Neuronal stem cell (in vitro differentiated cells): ENCODE measurements at regions not wholly inside any gene's neighbourhood (a gene's known extent, or its start where the extent isn't known, plus 50 kb on each side); places are given as distances from the start of the nearest gene placed in this dataset.

Experiments used
- DNase-seq: peaks from one replicate; pipeline ENCODE4 v3.0.0-alpha.2; 2013; ENCODE audit warnings: low spot score
- H2AFZ ChIP-seq: one replicate; pipeline ENCODE4 v1.6.1; 2013; ENCODE audit warnings: mild to moderate bottlenecking, low read length, inconsistent platforms
- H2AK5ac ChIP-seq: 2 replicates; pipeline ENCODE4 v1.6.1; 2013; ENCODE audit warnings: low read depth, mild to moderate bottlenecking, inconsistent platforms, low read length, moderate library complexity, mixed read lengths
- H2BK120ac ChIP-seq: 2 replicates; pipeline ENCODE4 v1.6.1; 2013; ENCODE audit warnings: low read depth, mild to moderate bottlenecking, inconsistent platforms, low read length, moderate library complexity, mixed read lengths
- H2BK12ac ChIP-seq: one replicate; pipeline ENCODE4 v1.6.1; 2013; ENCODE audit warnings: low read length, inconsistent platforms
- H2BK15ac ChIP-seq: 2 replicates; pipeline ENCODE4 v1.6.1; 2013; ENCODE audit warnings: mild to moderate bottlenecking, low read length, inconsistent platforms, mixed read lengths
- H2BK5ac ChIP-seq: one replicate; pipeline ENCODE4 v1.6.1; 2013; ENCODE audit warnings: inconsistent platforms, mild to moderate bottlenecking, low read length, moderate library complexity
- H3K14ac ChIP-seq: one replicate; pipeline ENCODE4 v1.6.1; 2013; ENCODE audit warnings: low read length, inconsistent platforms
- H3K18ac ChIP-seq: 2 replicates; pipeline ENCODE4 v1.6.1; 2013; ENCODE audit warnings: low read length, inconsistent platforms
- H3K23ac ChIP-seq: 2 replicates; pipeline ENCODE4 v1.6.1; 2013; ENCODE audit warnings: low read depth, mild to moderate bottlenecking, mixed read lengths, low read length, inconsistent platforms; ENCODE audit not compliant: poor library complexity
- H3K27ac ChIP-seq: replicated peaks from 3 replicates; pipeline ENCODE4 v1.5.1; 2013; ENCODE audit warnings: low read length, inconsistent platforms
- H3K27me3 ChIP-seq, 3 experiments: 2 replicates each; pipeline ENCODE4 v1.6.1; 2013; ENCODE audit warnings: low read length in 3 of 3, mild to moderate bottlenecking in 2 of 3, inconsistent platforms in 1 of 3, low read depth in 1 of 3, mixed read lengths in 1 of 3, moderate library complexity in 1 of 3; ENCODE audit not compliant: control insufficient read depth in 3 of 3, insufficient read depth in 3 of 3
- H3K36me3 ChIP-seq, 2 donors: replicated peaks in 1 of 2; 2 replicates each; pipeline ENCODE4 v1.6.1; 2013; ENCODE audit warnings: low read length in 2 of 2; ENCODE audit not compliant: control insufficient read depth in 2 of 2, insufficient read depth in 2 of 2
- H3K4ac ChIP-seq: 2 replicates; pipeline ENCODE4 v1.6.1; 2013; ENCODE audit warnings: inconsistent platforms, mild to moderate bottlenecking, low read length, moderate library complexity
- H3K4me1 ChIP-seq, 2 donors: 1 replicate in 1 of 2; 2 replicates in 1 of 2; pipeline ENCODE4 v1.6.1; 2013; ENCODE audit warnings: low read length in 2 of 2, low read depth in 1 of 2; ENCODE audit not compliant: control insufficient read depth in 2 of 2, insufficient read depth in 1 of 2
- H3K4me2 ChIP-seq: one replicate; pipeline ENCODE4 v1.6.1; 2013; ENCODE audit warnings: mild to moderate bottlenecking, low read length, inconsistent platforms; ENCODE audit not compliant: insufficient read depth, poor library complexity, severe bottlenecking
- H3K4me3 ChIP-seq, 2 donors: 2 replicates each; pipeline ENCODE4 v1.5.1; 2013; ENCODE audit warnings: low read length in 2 of 2, mild to moderate bottlenecking in 2 of 2, inconsistent platforms in 1 of 2, moderate library complexity in 1 of 2
- H3K79me1 ChIP-seq: one replicate; pipeline ENCODE4 v1.6.1; 2013; ENCODE audit warnings: low read depth, mild to moderate bottlenecking, inconsistent platforms, low read length, moderate library complexity
- H3K9ac ChIP-seq: one replicate; pipeline ENCODE4 v1.6.1; 2013; ENCODE audit warnings: mild to moderate bottlenecking, low read depth, low read length, inconsistent platforms; ENCODE audit not compliant: poor library complexity
- H3K9me3 ChIP-seq, 2 donors: replicated peaks in 1 of 2; 2 replicates each; pipeline versions ENCODE3 to v1.6.1; 2013; ENCODE audit warnings: low read length in 2 of 2, mild to moderate bottlenecking in 2 of 2, inconsistent platforms in 1 of 2, low read depth in 1 of 2, mixed read lengths in 1 of 2, moderate library complexity in 1 of 2; ENCODE audit not compliant: control insufficient read depth in 2 of 2, insufficient read depth in 1 of 2
- H4K8ac ChIP-seq: one replicate; pipeline ENCODE4 v1.6.1; 2013; ENCODE audit warnings: low read depth, mild to moderate bottlenecking, inconsistent platforms, low read length, moderate library complexity
- H4K91ac ChIP-seq: one replicate; pipeline ENCODE4 v1.6.1; 2013; ENCODE audit warnings: low read length, low read depth, mild to moderate bottlenecking, inconsistent platforms; ENCODE audit not compliant: poor library complexity
- WGBS, 2 donors: extraction: QIAGEN DNeasy Blood & Tissue Kit; methylation state at CpG; one replicate each; pipeline ENCODE4 v1.1.7; 2013; ENCODE audit warnings: missing lambda C conversion rate in 2 of 2, mixed read lengths in 1 of 2; ENCODE audit not compliant: insufficient read length in 2 of 2, insufficient replicate concordance in 1 of 2; ENCODE audit errors: extremely low coverage in 2 of 2; 5-methylcytosine and 5-hydroxymethylcytosine counted together

DNA sequence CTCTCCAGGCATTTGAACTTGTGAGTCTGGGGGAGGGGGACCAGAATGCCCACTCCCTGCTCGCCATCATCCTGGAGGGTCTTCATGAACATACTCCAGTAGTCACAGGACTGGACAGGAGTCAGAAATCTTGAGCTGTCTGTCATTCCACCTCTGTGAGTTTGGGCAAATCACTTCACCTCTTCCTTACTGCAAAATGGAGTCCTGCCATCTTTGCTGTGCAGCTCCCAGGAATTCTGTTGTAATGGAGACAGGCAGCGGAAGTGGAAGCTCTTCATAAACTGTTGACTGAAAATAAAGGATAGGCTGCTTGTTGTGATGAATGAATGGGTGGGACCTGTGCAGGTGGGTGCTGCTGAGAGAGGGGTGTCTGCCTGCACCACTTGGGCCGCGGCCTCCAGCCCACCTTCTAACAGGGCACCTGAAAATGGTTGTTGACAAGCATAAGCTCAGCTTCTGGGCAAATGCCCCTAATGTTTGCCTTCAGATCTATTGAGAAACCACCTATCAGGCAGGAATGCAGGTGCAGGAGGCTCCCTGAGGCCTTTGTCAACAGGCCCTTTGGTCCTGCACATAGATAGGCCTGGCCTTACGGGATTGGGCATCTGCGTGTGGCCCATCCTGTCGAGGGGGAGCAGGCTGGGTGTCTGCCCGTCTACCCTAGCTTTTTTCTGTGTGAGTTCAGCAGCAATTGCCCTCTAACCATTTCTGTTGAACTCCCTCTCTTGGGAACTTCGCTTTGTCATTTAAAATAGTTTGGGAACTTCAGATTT is 321.0 kb downstream of the RPS6KC1 start:
- Histone ChIP-seq H3K4me2 (no peak overlapping the region), H3K27ac (no peak overlapping the region), H2BK5ac (no peak overlapping the region), H3K9ac (no peak overlapping the region), H3K4me1 (peaks cover 9 to 10% of the 10 kb centered on the region in 2 donors), H2BK120ac (no peak overlapping the region), H2AK5ac (no peak overlapping the region), H4K8ac (no peak overlapping the region), H2BK15ac (no peak overlapping the region), H3K4me3 (no peak overlapping the region), H3K14ac (no peak overlapping the region), H2AFZ (peak overlapping the region; percentile 63), H3K9me3 (no peaks in the 10 kb centered on the region), H3K4ac (no peak overlapping the region), H4K91ac (no peak overlapping the region), H2BK12ac (no peak overlapping the region), H3K18ac (no peak overlapping the region), H3K36me3 (no peaks in the 10 kb centered on the region), H3K23ac (no peak overlapping the region), H3K79me1 (no peaks in the 10 kb centered on the region), H3K27me3 (no peaks in the 10 kb centered on the region)
- DNase-seq: no peak
- no CpG with 5 or more reads among the region's 9 CpGs for WGBS, 2 donors

DNA sequence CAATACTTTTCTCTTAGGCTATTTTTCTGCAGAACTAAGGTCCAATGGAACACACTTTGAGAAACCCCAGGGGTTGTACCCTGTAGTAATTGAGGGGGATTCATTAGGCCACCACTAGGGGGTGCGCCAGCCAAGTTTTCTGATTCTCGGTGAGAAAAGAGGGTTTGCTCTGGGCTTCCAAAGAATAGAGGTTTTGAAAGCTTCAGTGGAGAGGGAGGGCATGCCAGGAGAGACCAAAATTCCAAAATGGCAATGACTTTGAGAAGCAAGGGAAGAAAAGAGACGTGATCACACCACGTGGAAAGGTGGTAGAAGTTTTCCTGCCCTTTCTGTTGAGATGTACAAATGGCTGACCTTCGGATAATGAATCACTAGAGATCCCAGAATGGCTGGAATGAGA is 323.3 kb downstream of the RPS6KC1 start:
- WGBS, 2 donors: no CpG with 5 or more reads among the region's 5 CpGs
- no peaks in the 10 kb centered on the region for H3K9me3 ChIP-seq
- peaks cover 8 to 12% of the 10 kb centered on the region in 2 donors for H3K4me1 ChIP-seq
- H3K27me3 ChIP-seq: no peaks in the 10 kb centered on the region
- H2AK5ac ChIP-seq: no peak overlapping the region
- no peaks in the 10 kb centered on the region for H3K79me1 ChIP-seq
- no peak overlapping the region for H3K4me3 ChIP-seq
- H3K27ac ChIP-seq: no peak overlapping the region
- no peak overlapping the region for H2BK120ac ChIP-seq
- H2BK15ac ChIP-seq: no peak overlapping the region
- H3K36me3 ChIP-seq: no peaks in the 10 kb centered on the region
- no peak overlapping the region for H3K23ac ChIP-seq
- no peak overlapping the region for H2BK12ac ChIP-seq
- H3K4ac ChIP-seq: no peak overlapping the region
- no peak overlapping the region for H3K4me2 ChIP-seq
- H4K8ac ChIP-seq: no peak overlapping the region
- no peak overlapping the region for H2BK5ac ChIP-seq
- peak; percentile 80 for DNase-seq
- no peak overlapping the region for H4K91ac ChIP-seq
- H3K18ac ChIP-seq: no peak overlapping the region
- peak overlapping the region; percentile 63 for H2AFZ ChIP-seq
- H3K14ac ChIP-seq: no peak overlapping the region
- no peak overlapping the region for H3K9ac ChIP-seq

DNA sequence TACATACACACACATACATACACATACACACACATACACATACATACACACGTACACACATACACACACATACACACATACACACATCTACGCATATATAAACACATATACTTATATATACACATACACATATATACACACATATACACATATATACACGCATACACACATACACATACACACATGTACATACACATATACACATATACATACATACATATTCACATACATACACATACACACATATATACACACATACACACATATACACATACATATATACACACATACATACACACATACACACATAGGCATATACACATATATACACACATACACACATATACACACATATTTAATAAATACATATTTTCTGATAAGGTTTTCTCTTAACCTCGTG is 324.0 kb downstream of the RPS6KC1 start:
- Histone ChIP-seq H4K91ac (no peak overlapping the region), H3K18ac (no peak overlapping the region), H3K23ac (no peak overlapping the region), H3K9ac (no peak overlapping the region), H2BK15ac (no peak overlapping the region), H3K79me1 (no peaks in the 10 kb centered on the region), H2AFZ (no peak overlapping the region), H3K4me2 (no peak overlapping the region), H3K9me3 (peaks cover 0 to 2% of the 10 kb centered on the region in 2 donors), H2AK5ac (no peak overlapping the region), H3K4me3 (no peak overlapping the region), H3K27me3 (no peaks in the 10 kb centered on the region), H3K4ac (no peak overlapping the region), H2BK120ac (no peak overlapping the region), H3K36me3 (no peaks in the 10 kb centered on the region), H4K8ac (no peak overlapping the region), H3K14ac (no peak overlapping the region), H2BK5ac (no peak overlapping the region), H2BK12ac (no peak overlapping the region), H3K27ac (no peak overlapping the region), H3K4me1 (peaks cover 8 to 12% of the 10 kb centered on the region in 2 donors)
- 93% methylated on average over 3 of the region's 4 CpGs; no CpG with 5 or more reads in 1 of the 2 donors for WGBS, 2 donors
- DNase-seq: no peak

DNA sequence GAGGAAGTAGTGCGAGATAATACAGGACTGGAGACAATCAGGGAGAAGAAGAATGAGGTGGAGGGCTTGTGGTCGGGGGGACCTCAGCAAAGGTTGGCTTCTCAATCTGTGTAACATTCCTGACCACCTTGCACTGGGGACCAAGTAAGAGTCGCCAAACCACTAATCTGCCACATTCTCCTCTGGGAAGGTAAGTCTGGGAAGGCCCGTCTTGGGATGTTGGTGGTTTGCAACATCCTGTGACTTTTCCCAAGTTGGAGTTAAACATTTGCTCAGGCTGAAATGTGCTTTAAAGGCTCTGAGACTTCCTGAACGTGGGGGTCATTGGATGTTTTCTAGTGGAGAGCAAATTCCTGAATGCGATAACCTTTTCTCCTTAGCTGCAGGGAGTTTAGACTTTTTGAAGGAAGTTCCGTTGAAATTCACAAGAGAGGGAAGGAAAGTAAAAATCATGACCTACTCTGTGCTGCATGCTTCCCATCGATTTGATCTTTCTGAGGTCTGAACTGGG is 325.9 kb downstream of the RPS6KC1 start:
- Histone ChIP-seq H3K4me1 (peaks cover 8 to 9% of the 10 kb centered on the region in 2 donors), H3K4ac (no peak overlapping the region), H4K91ac (no peak overlapping the region), H4K8ac (no peak overlapping the region), H2AK5ac (no peak overlapping the region), H3K9me3 (peaks cover 0 to 2% of the 10 kb centered on the region in 2 donors), H3K4me2 (no peak overlapping the region), H3K14ac (no peak overlapping the region), H3K9ac (no peak overlapping the region), H3K27me3 (no peaks in the 10 kb centered on the region), H2AFZ (peak overlapping the region; percentile 14), H3K79me1 (no peaks in the 10 kb centered on the region), H2BK12ac (no peak overlapping the region), H3K36me3 (no peaks in the 10 kb centered on the region), H2BK15ac (no peak overlapping the region), H3K18ac (peak overlapping the region; percentile 32), H2BK5ac (no peak overlapping the region), H3K23ac (no peak overlapping the region), H3K27ac (no peak overlapping the region), H2BK120ac (no peak overlapping the region), H3K4me3 (no peak overlapping the region)
- no peak for DNase-seq
- no CpG with 5 or more reads among the region's 8 CpGs for WGBS, 2 donors
